Lung (tissue), 11 donors: ENCODE measurements at regions not wholly inside any gene's neighbourhood (a gene's known extent, or its start where the extent isn't known, plus 50 kb on each side); places are given as distances from the start of the nearest gene placed in this dataset.
A peak's percentile ranks its signal among the peaks of the same experiment; 100 is the strongest.
"Not testable (repeated sequence)": the region's sequence is repeated elsewhere in the genome, so short reads cannot be mapped to it uniquely, and the experiment has no call there.

Experiments used
- ATAC-seq: fragments of 200-7000 bp; cut with Tn5 transposase; one replicate; pipeline ENCODE4 v1.9.1; 2020; ENCODE audit warnings: moderate number of reproducible peaks; ENCODE audit not compliant: insufficient read depth, low FRiP score
- DNase-seq, 3 donors: peaks; one replicate each; pipeline ENCODE4 v3.0.0-alpha.2; 2013 to 2017
- H3K27ac ChIP-seq, 2 donors: one replicate each; pipeline ENCODE4 v1.5.1; 2013; ENCODE audit warnings: mild to moderate bottlenecking in 2 of 2, moderate library complexity in 2 of 2, control low read depth in 1 of 2, inconsistent platforms in 1 of 2, low read depth in 1 of 2, low read length in 1 of 2
- H3K27me3 ChIP-seq, 3 donors: one replicate each; pipeline ENCODE4 v1.5.1; 2013; ENCODE audit warnings: low read length in 2 of 3; ENCODE audit not compliant: control insufficient read depth in 3 of 3, insufficient read depth in 3 of 3
- H3K36me3 ChIP-seq, 4 donors: one replicate each; pipeline ENCODE4 v1.5.1; 2013; ENCODE audit warnings: low read length in 4 of 4, mild to moderate bottlenecking in 1 of 4, moderate library complexity in 1 of 4; ENCODE audit not compliant: control insufficient read depth in 4 of 4, insufficient read depth in 4 of 4
- H3K4me1 ChIP-seq, 5 donors: one replicate each; pipeline ENCODE4 v1.5.1; 2013; ENCODE audit warnings: low read length in 5 of 5, mild to moderate bottlenecking in 2 of 5, moderate library complexity in 1 of 5; ENCODE audit not compliant: control insufficient read depth in 5 of 5, insufficient read depth in 5 of 5
- H3K4me3 ChIP-seq: one replicate; pipeline ENCODE4 v1.5.1; 2013; ENCODE audit warnings: mild to moderate bottlenecking, control low read depth, moderate library complexity
- H3K9ac ChIP-seq, 2 donors: one replicate each; pipeline ENCODE4 v1.5.1; 2013; ENCODE audit warnings: low read length in 2 of 2, control low read depth in 1 of 2; ENCODE audit not compliant: insufficient read depth in 1 of 2
- H3K9me3 ChIP-seq, 4 donors: one replicate each; pipeline ENCODE4 v1.5.1; 2013; ENCODE audit warnings: low read length in 3 of 4, mild to moderate bottlenecking in 1 of 4, moderate library complexity in 1 of 4; ENCODE audit not compliant: control insufficient read depth in 4 of 4, insufficient read depth in 3 of 4
- WGBS, 2 donors: extraction: QIAGEN DNeasy Blood & Tissue Kit; methylation state at CpG; one replicate each; pipeline ENCODE4 v1.1.7; 2013; 5-methylcytosine and 5-hydroxymethylcytosine counted together
- TF ChIP-seq, protein P1 (sequence below): IDR thresholded peaks from 2 replicates; pipeline ENCODE4 v1.5.1; 2012; ENCODE audit warnings: mild to moderate bottlenecking; ENCODE audit errors: control extremely low read depth, extremely low read depth
- donor health status: control.
- donor health status: control.
- donor health status: Bipolar disorder and iron deficiency.
- donor health status: healthy.
- donor health status: DM: yes; HTN: yes; CAD: no.

DNA sequence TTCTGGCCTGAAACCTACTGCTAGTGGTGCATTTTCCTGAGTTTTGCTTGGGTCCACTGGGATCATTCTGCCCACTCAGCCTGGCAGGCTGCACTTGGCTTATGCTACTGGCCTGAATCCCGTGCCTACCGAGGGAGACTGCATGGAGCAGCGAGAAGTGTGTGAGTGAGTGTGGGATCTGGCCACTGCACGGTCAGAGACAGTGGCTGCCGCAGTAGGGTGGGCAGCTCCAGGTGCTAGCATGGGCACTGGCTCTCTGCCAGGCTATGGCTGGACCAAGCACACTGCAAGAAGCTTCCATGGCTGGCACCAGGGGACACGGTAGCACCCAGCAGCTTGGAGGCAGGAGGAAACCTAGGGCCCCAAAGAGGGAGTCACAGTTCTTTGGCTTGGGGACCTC, 1058.7 kb upstream of the ACO1 start:
- 94% methylated on average over 6 of the region's 6 CpGs for WGBS, 2 donors
- ATAC-seq (no peak), DNase-seq (no peak)
- H3K9me3 ChIP-seq: no peaks in the 10 kb centered on the region
- TF ChIP-seq, protein P1, sequence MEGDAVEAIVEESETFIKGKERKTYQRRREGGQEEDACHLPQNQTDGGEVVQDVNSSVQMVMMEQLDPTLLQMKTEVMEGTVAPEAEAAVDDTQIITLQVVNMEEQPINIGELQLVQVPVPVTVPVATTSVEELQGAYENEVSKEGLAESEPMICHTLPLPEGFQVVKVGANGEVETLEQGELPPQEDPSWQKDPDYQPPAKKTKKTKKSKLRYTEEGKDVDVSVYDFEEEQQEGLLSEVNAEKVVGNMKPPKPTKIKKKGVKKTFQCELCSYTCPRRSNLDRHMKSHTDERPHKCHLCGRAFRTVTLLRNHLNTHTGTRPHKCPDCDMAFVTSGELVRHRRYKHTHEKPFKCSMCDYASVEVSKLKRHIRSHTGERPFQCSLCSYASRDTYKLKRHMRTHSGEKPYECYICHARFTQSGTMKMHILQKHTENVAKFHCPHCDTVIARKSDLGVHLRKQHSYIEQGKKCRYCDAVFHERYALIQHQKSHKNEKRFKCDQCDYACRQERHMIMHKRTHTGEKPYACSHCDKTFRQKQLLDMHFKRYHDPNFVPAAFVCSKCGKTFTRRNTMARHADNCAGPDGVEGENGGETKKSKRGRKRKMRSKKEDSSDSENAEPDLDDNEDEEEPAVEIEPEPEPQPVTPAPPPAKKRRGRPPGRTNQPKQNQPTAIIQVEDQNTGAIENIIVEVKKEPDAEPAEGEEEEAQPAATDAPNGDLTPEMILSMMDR: no peak
- H3K27me3 ChIP-seq: no peaks in the 10 kb centered on the region
- H3K36me3 ChIP-seq: no peaks in the 10 kb centered on the region
- no peak overlapping the region for H3K27ac ChIP-seq
- no peak overlapping the region for H3K4me3 ChIP-seq
- H3K4me1 ChIP-seq: no peaks in the 10 kb centered on the region
- H3K9ac ChIP-seq: no peak overlapping the region

DNA sequence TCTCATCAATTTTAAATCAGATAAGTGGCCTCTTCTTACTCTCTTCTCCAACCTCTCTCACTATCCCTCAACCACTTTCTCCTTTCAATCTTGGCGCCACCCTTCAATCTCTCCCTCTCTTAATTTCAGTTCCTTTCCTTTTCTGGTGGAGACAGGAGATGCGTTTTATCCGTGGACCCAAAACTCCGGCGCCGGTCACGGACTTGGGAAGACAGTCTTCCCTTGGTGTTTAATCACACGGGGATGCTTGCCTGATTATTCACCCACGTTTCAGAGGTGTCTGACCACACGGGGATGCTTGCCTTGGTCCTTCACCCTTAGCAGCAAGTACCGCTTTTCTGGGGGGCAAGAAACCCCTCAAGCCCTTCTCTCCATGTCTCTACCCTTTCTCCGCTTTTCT, 1057.6 kb upstream of the ACO1 start:
- not testable (repeated sequence) for H3K9ac ChIP-seq, H3K9me3 ChIP-seq, H3K4me3 ChIP-seq, H3K27me3 ChIP-seq, H3K27ac ChIP-seq, ATAC-seq, DNase-seq, H3K4me1 ChIP-seq, H3K36me3 ChIP-seq
- WGBS, 2 donors: 94 to 96% methylated on average over 12 of the region's 12 CpGs

DNA sequence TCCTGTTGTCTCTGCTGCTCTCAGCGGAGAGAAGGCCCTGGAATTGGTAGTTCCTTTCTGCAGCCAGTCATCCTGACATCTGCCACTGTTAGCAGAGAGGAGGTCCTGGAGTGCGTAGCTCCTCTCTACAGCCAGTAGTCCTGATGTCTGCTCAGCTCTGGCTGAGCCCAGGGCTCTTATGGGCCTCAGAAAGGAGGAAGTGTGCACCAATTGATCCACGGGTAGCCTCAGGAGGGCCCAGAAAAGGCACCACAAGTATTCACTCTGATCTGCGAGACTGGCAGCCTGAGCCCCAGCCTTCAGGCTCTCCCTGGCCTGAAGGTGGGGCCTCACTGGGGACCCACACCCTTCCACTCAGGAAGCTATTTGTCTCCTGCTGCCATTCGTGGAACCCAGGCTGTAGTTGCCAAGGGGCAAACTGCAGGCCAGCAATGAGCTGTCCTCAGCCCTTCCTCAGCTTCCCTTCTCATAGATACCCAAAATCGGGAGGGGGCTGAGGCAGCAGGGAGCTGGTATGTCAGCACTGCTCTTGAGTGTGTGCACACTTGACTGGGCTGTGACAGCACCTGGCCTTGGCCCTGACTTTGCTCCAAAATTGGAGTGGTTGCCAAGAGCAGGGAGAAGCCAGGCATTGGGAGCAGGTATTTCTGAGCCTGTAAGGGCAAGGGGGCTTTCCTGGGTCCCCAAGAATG, 1049.5 kb upstream of the ACO1 start:
- peaks cover 0 to 11% (median 5%) of the 10 kb centered on the region in 5 donors for H3K4me1 ChIP-seq
- peak overlapping the region in 1 of 2 donors; percentile 73 for H3K27ac ChIP-seq
- H3K9ac ChIP-seq: no peak overlapping the region
- H3K36me3 ChIP-seq: no peaks in the 10 kb centered on the region
- ATAC-seq (no peak), DNase-seq (no peak)
- no peaks in the 10 kb centered on the region for H3K27me3 ChIP-seq
- H3K9me3 ChIP-seq: no peaks in the 10 kb centered on the region
- TF ChIP-seq, protein P1: no peak
- H3K4me3 ChIP-seq: no peak overlapping the region
- 65 to 75% methylated on average over 6 of the region's 6 CpGs for WGBS, 2 donors

- no peak for ATAC-seq
- Histone ChIP-seq H3K4me3 (no peak overlapping the region), H3K27me3 (no peaks in the 10 kb centered on the region), H3K36me3 (no peaks in the 10 kb centered on the region), H3K9ac (no peak overlapping the region), H3K27ac (peak overlapping the region in 1 of 2 donors; percentile 73), H3K4me1 (peaks cover 0 to 11% (median 5%) of the 10 kb centered on the region in 5 donors), H3K9me3 (no peaks in the 10 kb centered on the region)
- TF ChIP-seq, protein P1: no peak
- no peak for DNase-seq
- 52 to 53% methylated on average over 4 of the region's 4 CpGs for whole genome bisulfite sequencing, 2 donors
These were observed 1048.8 kb upstream of the ACO1 start for GRCh38 chr9:31335529-31336234.
